NOMO-1 treated with dmso at 0.1 percent for 144 hours (cell line): ENCODE measurements at regions not wholly inside any gene's neighbourhood (a gene's known extent, or its start where the extent isn't known, plus 50 kb on each side); places are given as distances from the start of the nearest gene placed in this dataset.
A peak's percentile ranks its signal among the peaks of the same experiment; 100 is the strongest.
"Not testable (repeated sequence)": the region's sequence is repeated elsewhere in the genome, so short reads cannot be mapped to it uniquely, and the experiment has no call there.

Experiments used
- DNase-seq: peaks from one replicate; lab custom pipeline; 2025; ENCODE audit not compliant: unreplicated experiment; lab: John Stamatoyannopoulos, UW

DNA sequence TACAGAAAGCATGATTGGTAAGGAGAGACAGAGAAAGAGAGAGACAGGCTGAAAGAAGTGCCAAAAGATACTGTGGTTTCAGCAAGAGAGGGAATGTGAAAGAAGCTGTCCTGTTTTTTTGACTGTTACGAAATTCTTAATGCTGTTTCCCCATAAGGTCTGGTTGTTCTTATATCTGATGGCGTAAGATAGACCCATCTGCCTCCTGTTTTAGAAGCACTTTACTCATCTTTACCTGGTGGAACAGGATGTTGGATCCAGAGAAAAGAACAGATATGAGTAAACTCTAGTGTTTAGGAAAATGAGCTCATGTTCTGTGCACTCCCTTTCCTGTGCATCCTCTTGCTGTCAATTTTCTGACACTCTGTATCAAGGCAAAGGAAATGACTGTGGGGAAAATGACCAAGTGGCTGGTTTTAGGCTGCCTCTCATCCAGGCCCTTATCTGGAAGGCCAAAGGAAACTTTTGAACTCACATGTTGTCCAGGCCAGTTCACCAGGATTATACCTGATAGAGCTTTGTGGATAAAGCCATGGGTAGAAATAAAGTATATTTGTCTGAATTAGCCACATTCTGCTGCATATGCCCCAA is 311.7 kb upstream of the HTR2C start:
- no peak for DNase-seq

DNA sequence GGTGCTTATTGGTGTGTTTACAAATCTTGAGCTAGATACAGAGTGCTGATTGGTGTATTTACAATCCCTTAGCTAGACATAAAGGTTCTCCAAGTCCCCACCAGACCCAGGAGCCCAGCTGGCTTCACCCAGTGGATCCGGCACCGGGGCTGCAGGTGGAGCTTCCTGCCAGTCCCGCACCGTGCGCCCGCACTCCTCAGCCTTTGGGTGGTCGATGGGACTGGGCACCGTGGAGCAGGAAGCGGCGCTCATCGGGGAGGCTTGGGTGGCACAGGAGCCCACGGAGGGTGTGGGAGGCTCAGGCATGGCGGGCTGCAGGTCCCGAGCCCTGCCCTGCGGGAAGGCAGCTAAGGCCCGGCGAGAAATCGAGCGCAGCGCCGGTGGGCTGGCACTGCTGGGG is 313.5 kb upstream of the HTR2C start:
- DNase-seq: not testable (repeated sequence)

DNA sequence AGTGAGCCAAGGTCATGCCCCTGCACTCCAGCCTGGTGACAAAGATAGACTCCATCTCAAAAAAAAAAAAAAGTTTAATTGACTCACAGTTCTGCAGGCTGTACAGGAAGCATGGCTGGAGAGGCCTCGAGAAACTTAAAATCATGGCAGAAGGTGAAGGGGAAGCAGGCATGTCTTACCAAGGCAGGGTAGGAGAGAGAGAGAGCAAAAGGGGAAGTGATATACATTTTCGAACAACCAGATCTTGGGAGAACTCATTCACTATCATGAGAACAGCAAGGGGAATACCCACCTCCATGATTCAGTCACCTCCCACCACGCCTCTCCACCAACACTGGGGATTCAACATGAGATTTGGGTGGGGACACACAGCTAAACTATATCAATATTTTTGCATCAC is 315.2 kb upstream of the HTR2C start:
- DNase-seq: no peak

DNA sequence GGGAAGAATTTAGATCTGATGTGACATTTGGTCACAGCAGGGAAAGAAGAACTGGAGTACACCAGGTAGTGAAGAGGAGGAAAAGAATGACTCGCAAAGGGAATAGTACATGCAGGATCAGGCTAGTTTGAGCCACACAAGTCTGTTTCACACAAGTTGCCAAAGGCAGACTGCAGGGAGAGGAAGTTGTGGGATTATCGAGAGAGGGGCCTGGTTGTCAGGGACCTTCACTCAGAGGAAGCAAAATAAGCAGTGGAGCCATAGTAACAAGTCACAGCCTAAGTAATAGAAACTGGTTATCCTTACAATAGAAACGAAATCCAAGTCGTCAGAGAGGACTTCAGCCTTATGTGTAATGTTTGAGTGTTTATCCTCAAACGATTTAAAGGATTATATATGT is 316.7 kb upstream of the HTR2C start:
- no peak for DNase-seq

DNA sequence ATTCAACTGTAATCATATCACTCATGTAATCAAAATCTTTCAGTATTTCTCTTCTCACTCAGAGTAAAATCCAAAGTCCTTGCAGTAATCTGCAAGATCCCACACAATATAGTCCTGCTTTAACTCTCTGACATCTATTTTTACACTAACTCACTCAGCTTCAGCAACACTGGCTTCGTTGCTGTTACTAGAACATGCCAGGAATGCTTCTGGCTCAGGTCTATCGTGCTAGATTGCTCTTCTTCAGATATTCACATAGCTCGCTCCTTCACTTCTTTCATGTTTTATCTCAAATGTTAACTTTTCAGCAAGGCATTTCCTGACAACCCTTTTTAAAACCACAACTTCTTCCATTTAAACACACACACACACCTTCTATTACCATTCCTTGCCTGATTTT is 331.7 kb upstream of the HTR2C start:
- DNase-seq: no peak

DNA sequence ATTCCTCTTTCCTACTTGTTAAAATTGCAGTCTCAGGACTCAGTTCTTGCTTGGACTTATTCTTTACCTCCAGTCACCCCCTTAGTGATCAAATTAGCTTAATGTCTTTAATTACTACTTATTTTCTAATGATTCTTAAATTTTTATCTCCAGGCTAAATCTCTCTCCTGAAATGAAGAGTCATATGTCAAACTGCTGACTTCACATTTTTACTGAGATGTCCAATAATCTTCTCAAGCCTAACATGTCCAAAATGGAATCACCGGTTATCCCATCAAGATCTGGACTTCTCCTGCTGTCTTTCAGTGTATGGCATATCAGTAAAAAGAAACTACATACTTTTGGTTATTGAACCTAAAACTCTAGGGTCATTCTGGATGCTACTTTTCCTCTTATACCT is 332.3 kb upstream of the HTR2C start:
- DNase-seq: no peak

DNA sequence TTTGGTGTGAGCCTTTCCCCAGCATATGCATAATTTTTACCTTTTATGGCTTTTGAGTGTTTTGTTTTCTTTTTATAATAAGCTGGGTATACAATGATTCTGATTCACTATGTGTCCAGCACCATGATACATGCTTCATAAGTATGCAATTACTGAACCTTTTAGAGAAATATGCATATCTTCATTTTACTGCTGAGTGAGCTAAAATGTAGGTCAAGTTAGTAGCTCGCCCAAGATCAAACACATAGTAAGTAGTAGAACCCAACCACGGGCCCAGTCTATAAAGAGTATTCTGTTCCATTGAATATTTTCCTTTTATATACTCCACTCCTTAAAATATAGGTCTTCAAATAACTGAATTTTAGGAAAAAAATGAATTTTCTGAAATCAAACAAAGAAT is 362.4 kb upstream of the HTR2C start:
- DNase-seq: no peak

DNA sequence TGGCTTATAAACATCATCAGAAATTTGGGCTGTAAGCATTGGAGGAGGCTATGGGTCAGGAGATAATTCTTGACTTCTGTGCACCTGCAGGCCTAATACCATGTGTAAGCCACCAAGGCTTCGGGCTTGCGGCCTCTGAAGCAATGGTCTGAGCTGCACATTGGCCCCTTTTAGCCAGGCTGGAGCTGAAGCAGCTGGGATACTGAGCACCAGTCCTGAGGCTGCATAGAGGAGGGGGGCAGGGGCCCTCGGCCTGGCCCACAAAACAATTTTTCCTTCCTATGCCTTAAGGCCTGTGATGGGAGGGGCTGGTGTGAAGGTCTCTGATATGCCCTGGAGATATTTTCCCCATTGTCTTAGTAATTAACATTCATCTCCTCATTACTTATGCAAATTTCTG is 373.0 kb upstream of the HTR2C start:
- DNase-seq: no peak

DNA sequence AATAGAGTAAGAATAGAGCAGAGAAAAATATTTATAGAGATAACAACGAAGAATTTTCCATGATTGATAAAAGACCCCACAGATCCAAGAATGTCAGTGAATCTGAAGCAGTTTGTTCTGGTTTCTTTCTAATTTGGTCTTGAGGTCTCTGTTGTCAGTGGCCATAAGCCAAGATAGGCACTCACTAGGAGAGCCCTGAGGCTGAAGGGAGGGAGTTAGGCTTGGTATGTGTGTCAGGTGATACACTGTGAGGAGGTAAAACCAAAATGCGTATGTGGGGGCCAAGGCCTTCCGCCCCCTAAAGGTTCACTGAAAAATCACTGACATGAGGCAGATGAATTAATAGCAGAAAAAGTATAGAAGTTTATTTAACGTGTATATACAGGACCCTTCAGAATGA is 382.3 kb upstream of the HTR2C start:
- DNase-seq: no peak

DNA sequence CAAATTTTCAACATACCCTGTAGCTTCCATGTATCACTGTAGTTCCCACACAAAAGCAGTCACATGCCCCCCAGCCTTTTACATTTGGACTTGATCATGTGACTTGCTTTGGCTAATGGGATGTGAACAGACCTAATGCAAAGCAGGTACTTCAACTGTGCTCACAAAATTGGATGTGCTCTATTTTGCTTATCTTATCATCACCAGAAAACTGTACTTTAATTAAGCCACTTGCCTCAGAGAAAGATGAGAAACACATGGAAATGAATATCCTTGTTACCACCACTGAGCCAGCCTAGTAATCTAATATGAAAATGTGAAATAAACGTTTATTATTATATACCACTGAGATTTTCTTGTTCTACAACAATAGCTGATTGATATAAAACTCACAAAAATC is 402.7 kb upstream of the HTR2C start:
- DNase-seq: no peak

DNA sequence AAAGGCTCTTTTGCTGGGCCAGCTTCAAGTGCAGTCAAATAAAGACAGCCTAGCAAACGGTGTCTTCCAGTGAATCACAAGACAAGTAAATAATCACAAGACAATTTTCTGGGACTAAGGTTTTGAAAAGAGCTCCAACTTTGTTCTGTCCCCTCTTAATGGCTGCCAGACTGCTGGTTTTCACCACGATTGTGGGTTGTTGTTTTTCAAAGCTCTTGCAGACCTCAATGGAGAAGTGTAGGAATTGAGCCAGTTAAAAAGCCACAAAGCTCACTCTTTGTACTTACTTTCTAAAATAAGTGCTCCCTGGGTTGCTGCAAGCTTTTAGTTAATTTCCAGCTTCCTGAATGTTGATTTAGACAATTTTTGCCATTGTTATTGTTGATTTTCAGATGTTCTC is 405.8 kb upstream of the HTR2C start:
- DNase-seq: no peak

DNA sequence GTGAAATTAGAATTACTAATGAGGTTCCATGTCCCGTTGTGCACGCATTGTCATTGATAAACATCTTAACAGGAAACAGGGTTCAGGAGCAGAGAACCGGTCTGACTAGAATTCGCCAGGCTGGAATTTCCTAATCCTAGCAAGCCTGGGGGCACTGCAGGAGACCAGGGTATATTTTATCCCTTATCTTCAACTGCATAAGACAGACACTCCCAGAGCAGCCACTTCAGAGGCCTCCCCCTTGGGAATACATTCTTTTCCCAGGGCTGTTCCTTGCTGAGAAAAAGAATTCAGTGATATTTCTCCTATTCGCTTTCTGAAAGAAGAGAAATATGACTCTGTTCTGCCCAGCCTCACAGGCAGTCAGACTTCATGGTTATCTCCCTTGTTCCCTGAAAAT is 416.6 kb upstream of the HTR2C start:
- DNase-seq: not testable (repeated sequence)

DNA sequence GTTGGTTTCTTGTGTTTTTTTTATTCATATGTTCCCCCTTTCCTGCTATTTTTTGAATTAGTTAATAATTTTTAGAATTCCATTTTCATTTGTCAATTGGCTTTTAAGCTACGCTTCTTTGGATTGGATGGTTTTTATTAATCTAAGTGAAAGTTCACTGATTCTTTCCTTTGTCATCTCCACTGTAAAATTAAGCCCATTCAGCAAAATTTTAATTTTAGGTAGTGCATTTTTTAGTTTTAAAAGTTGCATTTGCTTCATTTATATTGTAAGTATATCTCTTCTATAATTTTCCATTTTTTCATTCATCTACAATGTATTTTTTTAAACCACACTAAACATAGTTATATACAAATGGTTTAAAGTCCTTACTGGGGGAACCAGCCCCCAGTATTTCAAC is 417.3 kb upstream of the HTR2C start:
- DNase-seq: no peak

DNA sequence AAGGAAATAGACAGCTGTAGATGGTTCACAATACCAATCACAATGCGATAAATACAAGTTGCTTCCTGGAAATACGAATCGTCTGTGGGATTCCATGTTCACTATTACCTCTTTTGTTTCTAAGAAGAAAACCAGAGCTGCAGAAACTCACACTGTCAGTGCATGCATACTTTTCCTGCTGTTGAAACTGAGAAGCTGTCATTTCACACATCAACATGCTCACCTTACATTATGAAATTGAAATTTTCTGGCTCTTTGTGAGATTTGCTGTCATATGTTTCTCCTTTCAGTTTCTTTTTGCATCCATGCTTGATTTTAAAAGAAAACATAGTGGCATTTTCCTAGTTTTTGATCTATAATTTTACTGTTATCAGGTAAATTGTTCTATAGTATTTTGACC is 418.3 kb upstream of the HTR2C start:
- no peak for DNase-seq

DNA sequence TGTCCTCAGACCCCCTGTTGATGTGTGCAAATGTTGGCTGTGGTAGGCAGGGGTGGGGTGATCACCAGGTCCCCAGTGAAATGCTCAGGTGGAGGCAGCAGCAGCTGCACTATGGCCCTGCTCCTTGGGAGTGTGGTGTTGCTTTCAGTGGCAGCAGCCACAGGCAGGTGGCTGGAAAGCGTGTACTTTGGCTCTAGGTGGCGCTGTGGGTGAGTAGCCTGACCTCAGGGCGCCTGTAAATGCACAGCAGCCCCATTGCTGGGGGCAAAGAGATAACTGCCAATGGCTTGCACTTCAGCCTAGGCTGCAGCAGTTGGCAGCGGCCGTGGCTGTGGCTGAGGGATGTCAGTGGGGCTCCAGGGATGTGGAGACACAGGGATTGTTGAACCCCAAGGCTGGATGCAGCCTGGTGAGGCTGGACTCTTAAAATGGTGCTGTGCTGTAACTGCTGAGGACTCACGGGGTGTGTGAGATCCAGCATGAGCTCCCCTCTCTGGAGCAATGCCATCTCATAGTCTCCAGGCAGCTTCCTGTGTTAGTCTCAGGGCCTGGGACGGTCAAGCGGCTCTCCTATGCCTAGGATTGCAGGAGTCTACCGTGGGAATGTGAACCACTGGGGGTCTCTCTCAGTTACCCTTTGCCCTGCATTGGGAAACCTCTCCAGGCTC is 421.7 kb upstream of the HTR2C start:
- DNase-seq: no peak

DNA sequence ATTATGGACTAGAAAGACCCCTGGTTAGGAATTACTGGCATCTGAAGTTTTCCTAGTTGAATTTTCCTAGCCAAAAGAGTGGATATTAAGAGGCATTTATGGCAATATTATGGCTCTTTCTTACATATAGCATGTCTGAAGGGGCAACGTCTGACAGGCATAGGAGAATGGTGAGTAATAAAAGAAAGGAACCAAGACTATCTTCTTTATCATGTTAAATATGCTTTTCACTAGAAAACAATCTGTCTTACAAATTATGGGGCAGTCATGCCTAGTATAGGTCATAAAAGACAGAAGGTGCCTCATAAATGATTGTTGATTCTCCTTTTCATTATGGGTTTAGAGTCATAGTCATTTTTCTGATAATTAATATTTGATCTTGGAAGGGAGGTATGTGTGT is 431.1 kb upstream of the HTR2C start:
- no peak for DNase-seq

DNA sequence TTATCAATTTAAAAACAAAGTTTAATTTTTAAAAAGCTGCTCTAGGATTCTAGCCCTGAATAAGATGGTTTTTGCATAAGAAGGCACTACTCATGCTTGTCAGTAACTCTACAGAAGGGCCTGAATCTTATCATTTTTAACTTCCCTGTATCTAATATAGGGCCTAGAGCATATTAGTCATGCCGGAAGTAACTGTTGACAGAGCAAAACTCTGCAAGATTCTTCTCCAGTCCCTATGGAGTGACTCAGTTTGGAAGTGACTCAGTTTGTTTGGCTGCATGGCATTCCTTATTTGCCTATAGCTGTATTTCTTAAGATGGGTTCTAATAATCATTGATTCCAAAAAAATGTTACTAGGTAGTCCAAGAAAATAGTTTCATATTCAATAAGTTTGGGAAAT is 431.8 kb upstream of the HTR2C start:
- peak; percentile 9 for DNase-seq

DNA sequence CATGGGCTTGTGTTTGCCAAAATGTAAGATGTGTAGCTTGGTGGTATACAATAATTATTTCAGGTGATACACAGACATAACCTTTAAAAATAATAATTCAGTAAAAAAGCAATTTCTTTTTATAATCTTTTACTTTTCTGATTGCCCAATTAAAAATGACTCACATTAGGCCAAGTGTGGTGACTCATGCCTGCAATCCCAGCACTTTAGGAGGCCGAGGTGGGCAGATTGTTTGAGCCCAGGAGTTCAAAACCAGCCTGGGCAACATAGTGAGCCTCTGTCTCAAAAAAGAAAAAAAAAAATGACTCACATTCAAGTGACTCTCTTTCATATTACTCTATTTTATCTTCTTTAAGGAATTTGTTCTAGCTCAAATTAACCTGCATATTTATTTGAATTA is 449.4 kb upstream of the HTR2C start:
- no peak for DNase-seq

DNA sequence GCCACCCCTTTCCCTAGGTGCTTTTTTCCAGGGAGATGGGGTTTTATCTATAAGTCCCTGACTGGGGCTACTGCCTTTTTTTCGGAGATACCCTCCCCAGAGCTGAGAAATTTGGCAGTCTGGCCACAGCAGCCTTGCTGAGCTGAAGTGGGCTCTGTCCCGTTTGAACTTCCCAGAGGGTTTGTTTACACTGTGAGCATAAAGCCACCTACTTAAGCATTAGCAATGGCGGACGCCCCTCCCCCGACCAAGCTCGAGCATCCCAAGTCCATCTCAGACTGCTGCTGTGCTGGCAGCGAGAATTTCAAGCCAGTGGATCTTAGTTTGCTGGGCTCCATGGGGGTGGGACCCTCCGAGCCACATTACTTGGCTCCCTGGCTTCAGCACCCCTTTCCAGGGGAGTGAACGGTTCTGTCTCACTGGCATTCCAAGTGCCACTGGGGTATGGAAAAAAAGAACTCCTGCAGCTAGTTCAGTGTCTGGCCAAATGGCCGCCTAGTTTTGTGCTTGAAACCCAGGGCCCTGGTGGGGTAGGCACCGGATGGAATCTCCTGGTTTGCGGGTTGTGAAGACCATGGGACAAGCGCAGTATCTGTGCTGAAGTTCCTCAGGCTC is 456.4 kb upstream of the HTR2C start:
- no peak for DNase-seq

DNA sequence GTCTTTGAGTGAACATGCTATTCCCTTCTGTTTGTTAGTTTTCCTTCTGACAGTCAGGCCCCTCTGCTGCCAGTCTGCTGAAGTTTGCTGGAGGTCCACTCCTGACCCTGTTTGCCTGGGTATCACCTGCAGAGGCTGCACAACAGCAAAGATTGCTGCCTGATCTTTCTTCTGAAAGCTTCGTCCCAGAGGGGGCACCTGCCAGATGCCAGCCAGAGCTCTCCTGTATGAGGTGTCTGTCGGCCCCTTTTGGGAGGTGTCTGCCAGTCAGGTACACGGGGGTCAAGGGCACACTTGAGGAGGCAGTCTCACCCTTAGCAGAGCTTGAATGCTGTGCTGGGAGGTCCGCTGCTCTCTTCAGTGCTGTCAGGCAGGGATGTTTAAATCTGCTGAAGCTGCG is 456.9 kb upstream of the HTR2C start:
- no peak for DNase-seq

DNA sequence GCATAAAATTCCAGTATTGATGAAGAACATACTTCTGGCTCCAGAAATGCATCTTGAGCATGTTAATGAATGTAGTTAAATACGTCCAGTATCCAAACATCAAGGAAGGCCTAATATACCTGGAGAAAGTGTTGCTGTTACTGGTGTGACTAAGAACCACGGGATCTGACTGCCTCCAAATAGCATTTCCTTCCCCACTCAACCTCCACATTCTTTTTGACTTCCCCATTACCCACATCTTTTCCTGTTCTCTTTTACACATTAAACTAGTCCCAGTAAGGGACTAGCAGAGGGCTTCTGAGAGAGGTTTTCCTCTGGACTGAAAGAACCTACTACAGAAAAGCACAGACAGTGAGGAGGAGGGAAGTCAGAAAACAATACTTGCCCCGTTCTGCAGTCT is 482.8 kb upstream of the HTR2C start:
- no peak for DNase-seq

DNA sequence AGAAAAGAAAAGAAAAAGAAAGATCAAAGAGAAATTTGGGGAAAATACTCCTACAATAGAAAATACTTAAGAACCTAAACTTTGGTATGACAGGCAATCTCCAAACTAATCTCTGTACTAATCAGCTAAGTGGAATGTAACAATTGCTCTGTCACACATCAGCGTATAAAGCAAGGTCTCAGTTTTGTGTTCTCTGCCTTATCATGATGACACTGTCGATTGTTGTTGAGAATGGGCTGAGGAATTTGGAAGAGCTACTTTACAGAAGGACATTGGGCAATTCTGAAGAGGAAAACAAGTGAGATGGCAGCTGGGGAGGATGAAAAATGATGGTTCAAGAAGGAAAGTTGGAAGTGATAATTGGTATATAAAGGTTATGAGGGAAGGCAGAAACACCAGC is 486.0 kb upstream of the HTR2C start:
- DNase-seq: no peak

DNA sequence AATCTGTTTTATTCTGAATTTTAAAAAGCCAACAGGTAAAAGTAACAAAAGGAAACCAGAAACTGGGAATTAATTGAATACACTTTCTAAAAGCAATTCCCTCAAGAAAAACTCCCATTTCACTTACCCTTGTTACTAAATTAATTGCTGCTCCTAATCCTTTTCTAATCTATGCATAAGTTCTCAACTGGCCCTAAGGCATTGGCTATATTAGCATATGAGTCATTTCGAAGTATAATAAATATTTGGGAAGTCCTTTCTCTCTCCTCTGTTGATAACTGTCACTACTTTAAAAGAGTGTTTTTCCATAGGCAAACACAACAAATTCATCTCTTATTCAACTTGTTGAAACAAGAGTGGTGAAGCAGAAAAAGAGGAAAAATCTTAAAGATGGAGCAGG is 486.5 kb upstream of the HTR2C start:
- DNase-seq: no peak
